WERI-Rb-1 (cell line): ENCODE measurements at regions not wholly inside any gene's neighbourhood (a gene's known extent, or its start where the extent isn't known, plus 50 kb on each side); places are given as distances from the start of the nearest gene placed in this dataset.
"Not testable (repeated sequence)": the region's sequence is repeated elsewhere in the genome, so short reads cannot be mapped to it uniquely, and the experiment has no call there.

Experiments
- DNase-seq: peaks from one replicate; pipeline ENCODE4 v3.0.0-alpha.2; 2020
- H3K27ac ChIP-seq: fragments of 250-450 bp; sonication (Bioruptor Pico); 2 replicates; pipeline ENCODE4 v1.5.1; 2020; ENCODE audit warnings: mild to moderate bottlenecking, moderate library complexity
- H3K27me3 ChIP-seq: fragments of 250-450 bp; sonication (Bioruptor Pico); 2 replicates; pipeline ENCODE4 v1.5.1; 2021; ENCODE audit warnings: mild to moderate bottlenecking, low read depth, moderate library complexity; ENCODE audit not compliant: insufficient read depth, severe bottlenecking
- H3K36me3 ChIP-seq: fragments of 250-450 bp; sonication (Bioruptor Pico); 2 replicates; pipeline ENCODE4 v1.5.1; 2020; ENCODE audit warnings: mild to moderate bottlenecking, moderate library complexity
- H3K4me3 ChIP-seq: 2 replicates; pipeline ENCODE4 v1.5.1; 2011; ENCODE audit warnings: low read depth, mild to moderate bottlenecking, control low read depth, low read length
- H3K9me3 ChIP-seq: fragments of 250-450 bp; sonication (Bioruptor Pico); 2 replicates; pipeline ENCODE4 v1.5.1; 2021; ENCODE audit warnings: mild to moderate bottlenecking, moderate library complexity; ENCODE audit not compliant: severe bottlenecking
- TF ChIP-seq, protein P1 (sequence below): IDR thresholded peaks from 2 replicates; pipeline ENCODE4 v1.5.1; 2011; ENCODE audit warnings: low read depth, mild to moderate bottlenecking, control low read depth, inconsistent platforms, low read length

DNA sequence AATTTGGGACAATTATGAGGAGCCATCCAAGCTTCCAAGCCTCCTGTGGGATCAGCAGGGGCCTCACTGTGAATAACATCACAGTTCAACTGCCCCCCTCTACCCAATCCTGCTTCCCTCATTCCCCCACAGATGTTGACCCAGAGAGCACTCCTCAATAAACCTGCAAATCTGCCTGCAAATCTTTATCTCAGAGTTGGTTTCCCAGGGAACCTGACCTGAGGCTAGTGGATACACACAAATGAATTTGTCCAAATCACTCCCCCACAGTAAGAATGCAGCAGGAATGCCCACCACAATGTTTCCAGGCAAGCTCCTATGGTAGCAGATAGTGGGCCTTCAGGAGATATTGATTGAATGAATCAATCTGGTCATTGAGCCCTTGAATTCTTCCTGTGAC, 56.4 kb upstream of the HIVEP3 start:
- Histone ChIP-seq H3K36me3 (no peaks in the 10 kb centered on the region), H3K27ac (no peak overlapping the region), H3K27me3 (no peaks in the 10 kb centered on the region), H3K9me3 (no peaks in the 10 kb centered on the region), H3K4me3 (no peak overlapping the region)
- TF ChIP-seq, protein P1, sequence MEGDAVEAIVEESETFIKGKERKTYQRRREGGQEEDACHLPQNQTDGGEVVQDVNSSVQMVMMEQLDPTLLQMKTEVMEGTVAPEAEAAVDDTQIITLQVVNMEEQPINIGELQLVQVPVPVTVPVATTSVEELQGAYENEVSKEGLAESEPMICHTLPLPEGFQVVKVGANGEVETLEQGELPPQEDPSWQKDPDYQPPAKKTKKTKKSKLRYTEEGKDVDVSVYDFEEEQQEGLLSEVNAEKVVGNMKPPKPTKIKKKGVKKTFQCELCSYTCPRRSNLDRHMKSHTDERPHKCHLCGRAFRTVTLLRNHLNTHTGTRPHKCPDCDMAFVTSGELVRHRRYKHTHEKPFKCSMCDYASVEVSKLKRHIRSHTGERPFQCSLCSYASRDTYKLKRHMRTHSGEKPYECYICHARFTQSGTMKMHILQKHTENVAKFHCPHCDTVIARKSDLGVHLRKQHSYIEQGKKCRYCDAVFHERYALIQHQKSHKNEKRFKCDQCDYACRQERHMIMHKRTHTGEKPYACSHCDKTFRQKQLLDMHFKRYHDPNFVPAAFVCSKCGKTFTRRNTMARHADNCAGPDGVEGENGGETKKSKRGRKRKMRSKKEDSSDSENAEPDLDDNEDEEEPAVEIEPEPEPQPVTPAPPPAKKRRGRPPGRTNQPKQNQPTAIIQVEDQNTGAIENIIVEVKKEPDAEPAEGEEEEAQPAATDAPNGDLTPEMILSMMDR, result no peak
- no peak for DNase-seq

DNA sequence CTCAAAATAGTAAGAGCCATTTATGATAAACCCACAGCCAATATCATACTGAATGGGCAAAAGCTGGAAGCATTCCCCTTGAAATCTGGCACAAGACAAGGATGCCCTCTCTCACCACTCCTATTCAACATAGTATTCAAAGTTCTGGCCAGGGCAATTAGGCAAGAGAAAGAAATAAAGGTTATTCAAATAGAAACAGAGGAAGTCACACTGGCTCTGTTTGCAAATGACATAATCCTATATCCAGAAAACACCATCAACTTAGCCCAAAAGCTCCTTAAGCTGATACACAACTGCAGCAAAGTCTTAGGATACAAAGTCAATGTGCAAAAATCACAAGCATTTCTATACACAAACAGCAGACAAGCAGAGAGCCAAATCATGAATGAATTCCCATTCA, 49.8 kb upstream of the HIVEP3 start:
- not testable (repeated sequence) for H3K36me3 ChIP-seq, H3K27ac ChIP-seq, H3K27me3 ChIP-seq, DNase-seq, H3K4me3 ChIP-seq, H3K9me3 ChIP-seq
